Activated CD4-positive, alpha-beta memory T cell treated with anti-CD3 and anti-CD28 coated beads, Interleukin-2, amount 10 ng/mL, durations not matched to agents 7 days and 5 days (primary cell): ENCODE measurements at regions not wholly inside any gene's neighbourhood (a gene's known extent, or its start where the extent isn't known, plus 50 kb on each side); places are given as distances from the start of the nearest gene placed in this dataset.
"Not testable (repeated sequence)": the region's sequence is repeated elsewhere in the genome, so short reads cannot be mapped to it uniquely, and the experiment has no call there.

Experiments used
- CTCF ChIA-PET: fragments of 350-600 bp; sonication (Branson Sonifier 250); formaldehyde crosslinking; loops from one replicate; lab custom pipeline; 2021; ENCODE audit warnings: antibody characterized with exemption, inconsistent platforms; lab: Charles Lee
- POLR2A ChIA-PET: fragments of 350-600 bp; sonication (Branson Sonifier 250); formaldehyde crosslinking; loops from one replicate; lab custom pipeline; 2021; ENCODE audit warnings: antibody characterized with exemption; lab: Charles Lee
- DNase-seq: peaks from one replicate; pipeline ENCODE4 v3.0.0-alpha.2; 2020
- H3K27ac Mint-ChIP-seq: one replicate; pipeline ENCODE4 v1.8.0; 2021; ENCODE audit warnings: mild to moderate bottlenecking, mixed read lengths
- H3K27me3 Mint-ChIP-seq: one replicate; pipeline ENCODE4 v1.8.0; 2021; ENCODE audit warnings: mixed read lengths
- H3K36me3 Mint-ChIP-seq: one replicate; pipeline ENCODE4 v1.8.0; 2021; ENCODE audit warnings: low read depth, mixed read lengths
- H3K4me1 Mint-ChIP-seq: one replicate; pipeline ENCODE4 v1.8.0; 2021; ENCODE audit warnings: mixed read lengths
- H3K4me3 Mint-ChIP-seq: one replicate; pipeline ENCODE4 v1.8.0; 2021; ENCODE audit warnings: mild to moderate bottlenecking, mixed read lengths
- H3K9me3 Mint-ChIP-seq: one replicate; pipeline ENCODE4 v1.8.0; 2021; ENCODE audit warnings: mixed read lengths

DNA sequence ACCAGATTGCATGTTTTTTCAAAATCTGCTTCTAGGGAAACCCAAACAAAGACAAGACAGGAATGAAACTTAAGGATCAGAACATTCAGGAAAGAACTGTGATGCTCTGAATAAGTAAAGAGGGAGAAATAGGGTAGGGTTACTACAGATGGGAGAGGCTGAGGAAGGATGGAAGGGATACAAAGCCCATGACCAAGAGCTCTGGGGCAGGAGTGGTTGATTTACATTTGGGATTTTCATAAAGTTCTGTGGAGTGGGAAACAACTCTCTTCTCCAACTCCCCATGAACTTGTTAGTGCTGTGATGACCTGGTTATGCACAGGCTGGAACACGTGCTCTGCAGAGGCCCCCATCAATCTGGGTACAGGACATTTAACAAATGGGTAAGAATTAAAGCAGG lies 216.0 kb upstream of the KLF14 start:
- ChIA-PET POLR2A (interaction anchor here (0.7 to 17.4 kb wide), 8 partner anchors 7 to 118 kb away, joined by 3 to 322 read pairs (median 12); no protein-coding TSS in a partner anchor), CTCF (interaction anchor here (1.8 to 8.2 kb wide), 3 partner anchors 9 to 90 kb away, joined by 6 to 64 read pairs (median 37); no protein-coding TSS in a partner anchor)
- DNase-seq = no peak
- H3K4me3 Mint-ChIP-seq = no peak overlapping the region
- peaks cover 57% of the 10 kb centered on the region for H3K36me3 Mint-ChIP-seq
- H3K4me1 Mint-ChIP-seq = peaks cover 59% of the 10 kb centered on the region
- no peaks in the 10 kb centered on the region for H3K9me3 Mint-ChIP-seq
- no peaks in the 10 kb centered on the region for H3K27me3 Mint-ChIP-seq
- H3K27ac Mint-ChIP-seq = no peak overlapping the region

GRCh38 chr7:130950741-130951140 lies 216.7 kb upstream of the KLF14 start:
- no peak overlapping the region for H3K27ac Mint-ChIP-seq
- ChIA-PET CTCF (interaction anchor here (1.2 to 8.2 kb wide), 3 partner anchors 9 to 54 kb away, joined by 3 to 64 read pairs (median 37); no protein-coding TSS in a partner anchor), POLR2A (interaction anchor here (0.6 to 17.4 kb wide), 6 partner anchors 6 to 32 kb away, joined by 3 to 322 read pairs (median 10); no protein-coding TSS in a partner anchor)
- H3K4me1 Mint-ChIP-seq = peaks cover 59% of the 10 kb centered on the region
- H3K27me3 Mint-ChIP-seq = no peaks in the 10 kb centered on the region
- no peak overlapping the region for H3K4me3 Mint-ChIP-seq
- H3K9me3 Mint-ChIP-seq = no peaks in the 10 kb centered on the region
- no peak for DNase-seq
- peaks cover 57% of the 10 kb centered on the region for H3K36me3 Mint-ChIP-seq

DNA sequence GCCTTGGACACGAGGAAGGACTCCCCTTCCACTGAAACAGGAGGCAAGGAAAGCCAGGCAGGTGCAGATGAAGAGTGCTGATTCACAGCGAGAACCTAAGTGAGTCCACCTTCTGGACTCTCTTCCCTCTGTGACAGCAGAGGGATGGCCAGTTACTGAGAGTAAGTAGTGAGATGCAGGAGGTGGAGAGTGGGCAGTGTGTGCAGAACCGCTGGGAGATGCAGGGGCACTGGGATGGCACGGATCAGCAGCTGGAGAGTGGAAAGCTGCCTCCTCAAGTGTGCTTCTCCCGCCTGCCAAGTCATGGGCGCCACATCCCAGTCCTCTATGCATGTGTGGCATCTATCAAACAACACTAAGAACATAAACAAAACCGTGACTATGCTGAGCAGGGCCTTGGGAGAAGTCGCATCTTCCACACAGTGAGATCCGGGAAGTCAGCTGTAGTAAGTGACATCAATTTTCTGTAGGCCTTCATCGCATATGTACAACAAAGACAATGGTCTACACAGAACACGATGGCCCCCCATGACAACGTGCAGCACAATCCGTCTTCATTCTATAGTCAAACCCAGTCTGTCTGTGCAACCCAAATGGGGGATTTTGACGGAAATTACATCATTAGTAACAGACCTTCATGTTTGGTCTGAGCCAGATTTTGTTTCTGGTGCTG lies 217.4 kb upstream of the KLF14 start:
- H3K36me3 Mint-ChIP-seq = peaks cover 57% of the 10 kb centered on the region
- H3K27ac Mint-ChIP-seq = no peak overlapping the region
- H3K4me1 Mint-ChIP-seq = peaks cover 59% of the 10 kb centered on the region
- H3K4me3 Mint-ChIP-seq = no peak overlapping the region
- H3K27me3 Mint-ChIP-seq = no peaks in the 10 kb centered on the region
- ChIA-PET POLR2A (interaction anchor here (0.6 to 17.4 kb wide), 19 partner anchors 4 to 158 kb away, joined by 3 to 322 read pairs (median 6); no protein-coding TSS in a partner anchor), CTCF (interaction anchor here (0.8 to 7.9 kb wide), 6 partner anchors 8 to 89 kb away, joined by 3 to 64 read pairs (median 4); no protein-coding TSS in a partner anchor)
- no peaks in the 10 kb centered on the region for H3K9me3 Mint-ChIP-seq
- no peak for DNase-seq

- Mint-ChIP-seq H3K9me3 (no peaks in the 10 kb centered on the region), H3K4me1 (peaks cover 58% of the 10 kb centered on the region), H3K27me3 (no peaks in the 10 kb centered on the region), H3K27ac (no peak overlapping the region), H3K36me3 (peaks cover 57% of the 10 kb centered on the region), H3K4me3 (no peak overlapping the region)
- ChIA-PET CTCF (interaction anchor here (0.8 to 1.5 kb wide), 5 partner anchors 8 to 88 kb away, joined by 3 to 6 read pairs (median 3); no protein-coding TSS in a partner anchor), POLR2A (interaction anchor here (0.8 to 17.4 kb wide), 21 partner anchors 4 to 157 kb away, joined by 3 to 322 read pairs (median 4); no protein-coding TSS in a partner anchor)
- no peak for DNase-seq
These were observed 218.2 kb upstream of the KLF14 start for GRCh38 chr7:130951976-130952876.

- no peaks in the 10 kb centered on the region for H3K27me3 Mint-ChIP-seq
- no peaks in the 10 kb centered on the region for H3K9me3 Mint-ChIP-seq
- H3K27ac Mint-ChIP-seq = no peak overlapping the region
- ChIA-PET POLR2A (interaction anchor here (0.6 to 17.4 kb wide), 13 partner anchors 4 to 67 kb away, joined by 3 to 322 read pairs (median 7); no protein-coding TSS in a partner anchor), CTCF (interaction anchor here (1.3 kb wide), 1 partner anchor 29 kb away, joined by 5 read pairs; no protein-coding TSS in a partner anchor)
- DNase-seq = no peak
- H3K36me3 Mint-ChIP-seq = peaks cover 57% of the 10 kb centered on the region
- H3K4me1 Mint-ChIP-seq = peaks cover 57% of the 10 kb centered on the region
- H3K4me3 Mint-ChIP-seq = no peak overlapping the region
These were observed 219.2 kb upstream of the KLF14 start for GRCh38 chr7:130953196-130953595.

DNA sequence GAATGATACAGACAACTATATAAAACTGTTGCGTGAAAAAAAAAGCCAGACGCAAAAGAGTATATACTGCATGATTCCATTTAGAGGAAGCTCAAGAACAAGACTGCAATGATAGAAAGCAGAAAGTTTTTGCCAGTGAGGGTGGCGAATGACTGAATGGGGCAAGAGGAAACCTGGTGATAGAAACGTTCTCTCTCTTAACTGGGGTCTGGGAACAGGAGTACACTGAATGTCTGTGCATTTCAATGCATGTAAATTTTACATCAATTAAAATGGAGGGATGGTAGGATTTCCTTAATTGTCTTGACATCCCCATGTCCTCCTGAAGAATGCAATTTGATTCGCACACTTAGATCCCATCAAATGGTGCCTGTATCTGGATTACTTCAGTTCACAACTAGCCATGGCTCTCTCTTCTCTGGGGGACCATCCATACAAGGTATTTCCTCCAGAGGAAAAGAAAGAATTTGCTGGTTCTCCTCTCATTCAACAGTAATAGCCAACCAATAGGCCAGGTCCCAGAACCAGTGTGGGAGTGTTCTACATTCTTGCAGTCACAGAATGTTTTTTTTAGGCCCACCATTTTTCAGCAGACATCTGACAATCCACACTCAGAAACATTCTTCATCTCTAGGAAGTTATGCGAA lies 221.0 kb upstream of the KLF14 start:
- Mint-ChIP-seq H3K27me3 (no peaks in the 10 kb centered on the region), H3K4me3 (peak overlapping the region; percentile 93), H3K4me1 (peaks cover 60% of the 10 kb centered on the region), H3K27ac (peak overlapping the region; percentile 88), H3K9me3 (no peaks in the 10 kb centered on the region), H3K36me3 (peaks cover 74% of the 10 kb centered on the region)
- ChIA-PET CTCF (interaction anchor here (0.6 to 8.2 kb wide), 10 partner anchors 8 to 85 kb away, joined by 3 to 66 read pairs (median 8); no protein-coding TSS in a partner anchor), POLR2A (interaction anchor here (0.7 to 17.4 kb wide), 20 partner anchors 7 to 153 kb away, joined by 3 to 322 read pairs (median 12); no protein-coding TSS in a partner anchor)
- no peak for DNase-seq

GRCh38 chr7:130955565-130955919 lies 221.5 kb upstream of the KLF14 start:
- Mint-ChIP-seq H3K27me3 (no peaks in the 10 kb centered on the region), H3K27ac (peak overlapping the region; percentile 88), H3K4me3 (peak overlapping the region; percentile 93), H3K9me3 (no peaks in the 10 kb centered on the region), H3K4me1 (peaks cover 60% of the 10 kb centered on the region), H3K36me3 (peaks cover 78% of the 10 kb centered on the region)
- ChIA-PET CTCF (interaction anchor here (1.4 to 8.2 kb wide), 7 partner anchors 9 to 84 kb away, joined by 3 to 66 read pairs (median 14); no protein-coding TSS in a partner anchor), POLR2A (interaction anchor here (0.8 to 17.4 kb wide), 22 partner anchors 8 to 153 kb away, joined by 3 to 322 read pairs (median 9); no protein-coding TSS in a partner anchor)
- no peak for DNase-seq

GRCh38 chr7:130956417-130957136 lies 222.6 kb upstream of the KLF14 start:
- Mint-ChIP-seq H3K4me1 (peaks cover 64% of the 10 kb centered on the region), H3K4me3 (peak overlapping the region; percentile 93), H3K9me3 (no peaks in the 10 kb centered on the region), H3K27me3 (no peaks in the 10 kb centered on the region), H3K36me3 (peaks cover 79% of the 10 kb centered on the region), H3K27ac (peak overlapping the region; percentile 88)
- CTCF ChIA-PET = interaction anchor here (0.8 to 8.2 kb wide), 10 partner anchors 10 to 83 kb away, joined by 3 to 66 read pairs (median 9); no protein-coding TSS in a partner anchor
- POLR2A ChIA-PET = interaction anchor here (1.0 to 17.4 kb wide), 23 partner anchors 9 to 152 kb away, joined by 3 to 322 read pairs (median 9); no protein-coding TSS in a partner anchor
- no peak for DNase-seq

DNA sequence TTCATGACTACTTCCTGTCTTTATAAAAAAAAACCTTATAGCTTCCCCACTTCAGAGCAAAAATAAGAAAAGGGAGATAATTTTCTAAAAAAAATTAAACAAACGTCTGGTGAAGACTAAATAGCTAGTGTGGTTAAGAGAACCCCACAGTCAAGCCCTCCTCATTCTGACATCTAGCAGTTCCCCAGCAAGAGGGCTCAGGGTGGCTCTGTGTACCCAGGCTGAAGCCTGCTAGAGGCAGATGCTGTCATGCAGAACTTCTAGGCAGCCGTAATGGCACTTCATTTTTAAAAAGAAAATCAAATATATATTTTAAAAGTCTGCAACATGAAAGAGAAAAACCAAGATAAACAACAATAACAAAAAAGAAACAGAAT lies 223.1 kb upstream of the KLF14 start:
- POLR2A ChIA-PET = interaction anchor here (1.1 to 17.4 kb wide), 16 partner anchors 9 to 151 kb away, joined by 3 to 322 read pairs (median 30); no protein-coding TSS in a partner anchor
- Mint-ChIP-seq H3K27ac (peak overlapping the region; percentile 88), H3K36me3 (peaks cover 83% of the 10 kb centered on the region), H3K4me1 (peaks cover 69% of the 10 kb centered on the region), H3K4me3 (peak overlapping the region; percentile 93), H3K9me3 (no peaks in the 10 kb centered on the region), H3K27me3 (no peaks in the 10 kb centered on the region)
- DNase-seq = no peak
- CTCF ChIA-PET = interaction anchor here (0.8 to 8.2 kb wide), 10 partner anchors 10 to 83 kb away, joined by 3 to 66 read pairs (median 9); no protein-coding TSS in a partner anchor

DNA sequence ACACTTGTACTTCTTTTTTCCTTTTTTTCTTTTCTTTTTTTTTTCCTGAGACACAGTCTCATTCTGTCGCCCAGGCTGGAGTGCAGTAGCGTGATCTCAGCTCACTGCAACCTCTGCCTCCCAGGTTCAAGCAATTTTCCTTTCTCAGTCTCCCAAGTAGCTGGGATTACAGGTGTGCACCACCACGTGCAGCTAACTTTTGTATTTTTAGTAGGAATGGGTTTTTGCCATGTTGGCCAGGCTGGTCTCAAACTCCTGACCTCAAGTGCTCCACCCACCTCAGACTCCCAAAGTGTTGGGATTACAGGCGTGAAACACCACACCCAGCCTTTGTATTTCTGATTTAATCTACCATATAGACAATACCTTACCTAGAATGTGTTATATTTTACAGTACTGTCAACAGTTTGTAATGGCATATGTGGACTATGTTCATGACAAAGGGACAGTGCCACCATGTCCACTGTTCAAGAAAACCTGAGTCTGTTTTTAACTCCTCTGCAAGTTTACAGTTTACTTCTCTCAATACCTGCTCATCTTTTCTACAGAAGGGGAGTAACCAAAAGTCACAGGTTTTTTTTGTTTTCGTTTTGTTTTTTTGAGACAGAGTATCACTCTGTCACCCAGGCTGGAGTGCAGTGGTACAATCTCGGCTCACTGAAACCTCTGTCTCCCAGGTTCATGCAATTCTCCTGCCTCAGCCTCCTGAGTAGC lies 223.9 kb upstream of the KLF14 start:
- H3K27ac Mint-ChIP-seq = peak overlapping the region; percentile 88
- DNase-seq = not testable (repeated sequence)
- CTCF ChIA-PET = interaction anchor here (0.8 to 8.2 kb wide), 11 partner anchors 9 to 82 kb away, joined by 3 to 66 read pairs (median 11); no protein-coding TSS in a partner anchor

More for the DNA sequence above, 223.9 kb upstream of the KLF14 start:
- Mint-ChIP-seq H3K4me3 (peak overlapping the region; percentile 93), H3K36me3 (peaks cover 82% of the 10 kb centered on the region), H3K4me1 (peaks cover 72% of the 10 kb centered on the region)
- H3K27me3 Mint-ChIP-seq, H3K9me3 Mint-ChIP-seq: not testable (repeated sequence)
- POLR2A ChIA-PET = interaction anchor here (1.1 to 17.4 kb wide), 21 partner anchors 9 to 150 kb away, joined by 3 to 322 read pairs (median 17); no protein-coding TSS in a partner anchor
